GM06990 (cell line): ENCODE measurements at regions not wholly inside any gene's neighbourhood (a gene's known extent, or its start where the extent isn't known, plus 50 kb on each side); places are given as distances from the start of the nearest gene placed in this dataset.
A peak's percentile ranks its signal among the peaks of the same experiment; 100 is the strongest.

Experiments
- DNase-seq: peaks from one replicate; pipeline ENCODE4 v3.0.0-alpha.2; 2011; ENCODE audit not compliant: insufficient read length; ENCODE audit errors: extremely low read depth
- H3K27me3 ChIP-seq: replicated peaks from 2 replicates; pipeline ENCODE4 v1.6.0; 2011; ENCODE audit warnings: low read length; ENCODE audit not compliant: control insufficient read depth, insufficient read depth
- H3K36me3 ChIP-seq: 2 replicates; pipeline ENCODE4 v1.5.1; 2011; ENCODE audit warnings: low read length; ENCODE audit not compliant: control insufficient read depth, insufficient read depth
- H3K4me3 ChIP-seq: replicated peaks from 2 replicates; pipeline ENCODE4 v1.5.1; 2011; ENCODE audit warnings: low read depth, mild to moderate bottlenecking, control low read depth, low read length
- CTCF ChIP-seq: IDR thresholded peaks from 2 replicates; pipeline ENCODE4 v1.5.1; 2011; ENCODE audit warnings: low read length, control low read depth, mild to moderate bottlenecking, inconsistent platforms; ENCODE audit not compliant: insufficient read depth, poor library complexity, severe bottlenecking

- H3K27me3 ChIP-seq: no peaks in the 10 kb centered on the region
- DNase-seq: peak; percentile 48
- H3K36me3 ChIP-seq: no peaks in the 10 kb centered on the region
- no peak overlapping the region for H3K4me3 ChIP-seq
- no peak for TF ChIP-seq CTCF
These were observed 979.2 kb upstream of the GJE1 start for GRCh38 chr6:141153563-141153962.

- Histone ChIP-seq H3K4me3 (no peak overlapping the region), H3K36me3 (no peaks in the 10 kb centered on the region), H3K27me3 (no peaks in the 10 kb centered on the region)
- no peak for TF ChIP-seq CTCF
- DNase-seq: no peak
These were observed 979.8 kb upstream of the GJE1 start for GRCh38 chr6:141152951-141153350.

GRCh38 chr6:141151710-141152417, 980.9 kb upstream of the GJE1 start:
- DNase-seq: no peak
- TF ChIP-seq CTCF: no peak
- no peaks in the 10 kb centered on the region for H3K27me3 ChIP-seq
- H3K36me3 ChIP-seq: no peaks in the 10 kb centered on the region
- no peak overlapping the region for H3K4me3 ChIP-seq

GRCh38 chr6:141141870-141142269, 990.9 kb upstream of the GJE1 start:
- Histone ChIP-seq H3K36me3 (no peaks in the 10 kb centered on the region), H3K27me3 (no peaks in the 10 kb centered on the region), H3K4me3 (no peak overlapping the region)
- no peak for DNase-seq
- no peak for TF ChIP-seq CTCF

- H3K36me3 ChIP-seq: no peaks in the 10 kb centered on the region
- no peak for TF ChIP-seq CTCF
- no peaks in the 10 kb centered on the region for H3K27me3 ChIP-seq
- H3K4me3 ChIP-seq: no peak overlapping the region
- no peak for DNase-seq
These were observed 991.8 kb upstream of the GJE1 start for GRCh38 chr6:141140905-141141304.

GRCh38 chr6:141139461-141139860, 993.3 kb upstream of the GJE1 start:
- H3K4me3 ChIP-seq: no peak overlapping the region
- H3K27me3 ChIP-seq: no peaks in the 10 kb centered on the region
- no peak for DNase-seq
- TF ChIP-seq CTCF: no peak
- no peaks in the 10 kb centered on the region for H3K36me3 ChIP-seq
